ENCODE measurements at regions not wholly inside any gene's neighbourhood (a gene's known extent, or its start where the extent isn't known, plus 50 kb on each side); places are given as distances from the start of the nearest gene placed in this dataset.

DNA sequence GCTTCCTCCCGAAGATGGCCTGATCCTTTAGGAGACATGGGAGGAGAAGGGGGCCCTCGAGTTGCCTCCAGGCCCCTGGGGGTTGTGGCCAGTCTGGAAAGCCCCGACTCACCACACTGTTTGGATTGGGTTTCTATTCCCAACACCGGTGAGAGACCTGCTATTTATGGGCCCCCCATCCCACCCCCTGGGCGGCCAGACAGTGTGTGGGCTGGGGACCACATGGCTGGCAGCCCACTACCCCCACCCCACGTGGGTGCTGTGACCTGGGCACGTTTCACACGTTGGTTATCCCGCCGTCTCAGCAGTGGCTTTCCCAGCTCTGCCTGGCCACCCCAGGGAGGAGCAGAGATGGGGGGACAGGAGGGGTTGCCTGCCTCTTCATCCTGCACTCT is 116.1 kb downstream of the VEGFA start:
- Histone ChIP-seq H3K79me2 (ENCODE audit: control insufficient read depth, insufficient read depth, low read length) (no peaks in the 10 kb centered on the region), H3K4me3 (replicated peaks in 1 of 3; ENCODE audit: insufficient read depth in 1 of 3, low read depth in 1 of 3, low read length in 3 of 3) (no peak overlapping the region), H2AFZ (ENCODE audit: low read depth, low read length) (no peak overlapping the region), H3K36me3 (ENCODE audit: control insufficient read depth in 2 of 2, extremely low read depth in 1 of 2, insufficient read depth in 2 of 2, low read length in 2 of 2) (no peaks in the 10 kb centered on the region), H3K9me3 (replicated peaks; ENCODE audit: control insufficient read depth, insufficient read depth, low read length) (no peaks in the 10 kb centered on the region), H3K9ac (replicated peaks; ENCODE audit: extremely low read depth, insufficient read depth, low read length) (no peak overlapping the region), H3K27ac (ENCODE audit: insufficient read depth, low read depth, low read length) (no peak overlapping the region), H3K4me1 (ENCODE audit: control insufficient read depth, extremely low read depth, insufficient read depth, low read length) (no peaks in the 10 kb centered on the region), H3K9me1 (replicated peaks; ENCODE audit: control insufficient read depth, extremely low read depth, insufficient read depth, low read length) (no peaks in the 10 kb centered on the region), H3K4me2 (ENCODE audit: insufficient read depth, low read length) (no peak overlapping the region), H4K20me1 (replicated peaks; ENCODE audit: control insufficient read depth, extremely low read depth, insufficient read depth, low read length) (no peaks in the 10 kb centered on the region), H3K27me3 (ENCODE audit: control insufficient read depth in 2 of 2, insufficient read depth in 2 of 2, low read length in 2 of 2) (peaks cover 3 to 10% of the 10 kb centered on the region in 2 experiments)
- DNase-seq (ENCODE audit: low read depth, low spot score) (no peak), FAIRE-seq (no peak)
- dilution Hi-C loops (cut with MboI; ENCODE audit: extremely low pct_ligation_motif_present, low sequenced_read_pairs) (no loop called here), intact Hi-C loops (cut with micrococcal nuclease) (no loop called here)
- ChIA-PET CTCF (interaction anchor here (0.7 to 1.0 kb wide), 2 partner anchors 9 to 12 kb away, joined by 3 read pairs; no protein-coding TSS in a partner anchor), POLR2A (no interaction called here)
- TF ChIP-seq FOS (IDR thresholded peaks at IDR 0.05; ENCODE audit: borderline replicate concordance, insufficient read depth, low read length) (no peak), POLR2A (IDR thresholded peaks at IDR 0.05; ENCODE audit: low read depth, low read length) (no peak), EZH2 (IDR thresholded peaks at IDR 0.05; ENCODE audit: borderline replicate concordance, low read depth, low read length, severe bottlenecking) (no peak), POLR2AphosphoS5 (IDR thresholded peaks at IDR 0.05; ENCODE audit: insufficient read depth, low read depth, low read length) (no peak), GATA2 (IDR thresholded peaks at IDR 0.05; ENCODE audit: insufficient read depth, insufficient read length, low read depth, low read length) (no peak), JUN (IDR thresholded peaks at IDR 0.05; ENCODE audit: borderline replicate concordance, insufficient read depth, insufficient read length, low read depth) (no peak), MYC (IDR thresholded peaks at IDR 0.05; ENCODE audit: low read depth, low read length) (no peak)
- TF ChIP-seq, protein P1, sequence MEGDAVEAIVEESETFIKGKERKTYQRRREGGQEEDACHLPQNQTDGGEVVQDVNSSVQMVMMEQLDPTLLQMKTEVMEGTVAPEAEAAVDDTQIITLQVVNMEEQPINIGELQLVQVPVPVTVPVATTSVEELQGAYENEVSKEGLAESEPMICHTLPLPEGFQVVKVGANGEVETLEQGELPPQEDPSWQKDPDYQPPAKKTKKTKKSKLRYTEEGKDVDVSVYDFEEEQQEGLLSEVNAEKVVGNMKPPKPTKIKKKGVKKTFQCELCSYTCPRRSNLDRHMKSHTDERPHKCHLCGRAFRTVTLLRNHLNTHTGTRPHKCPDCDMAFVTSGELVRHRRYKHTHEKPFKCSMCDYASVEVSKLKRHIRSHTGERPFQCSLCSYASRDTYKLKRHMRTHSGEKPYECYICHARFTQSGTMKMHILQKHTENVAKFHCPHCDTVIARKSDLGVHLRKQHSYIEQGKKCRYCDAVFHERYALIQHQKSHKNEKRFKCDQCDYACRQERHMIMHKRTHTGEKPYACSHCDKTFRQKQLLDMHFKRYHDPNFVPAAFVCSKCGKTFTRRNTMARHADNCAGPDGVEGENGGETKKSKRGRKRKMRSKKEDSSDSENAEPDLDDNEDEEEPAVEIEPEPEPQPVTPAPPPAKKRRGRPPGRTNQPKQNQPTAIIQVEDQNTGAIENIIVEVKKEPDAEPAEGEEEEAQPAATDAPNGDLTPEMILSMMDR (IDR thresholded peaks at IDR 0.05; ENCODE audit: extremely low read depth in 1 of 2, insufficient read depth in 1 of 2, low read depth in 1 of 2, low read length in 2 of 2), result no peak
- TF ChIP-seq, protein P2, sequence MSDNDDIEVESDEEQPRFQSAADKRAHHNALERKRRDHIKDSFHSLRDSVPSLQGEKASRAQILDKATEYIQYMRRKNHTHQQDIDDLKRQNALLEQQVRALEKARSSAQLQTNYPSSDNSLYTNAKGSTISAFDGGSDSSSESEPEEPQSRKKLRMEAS (IDR thresholded peaks at IDR 0.05; ENCODE audit: insufficient read depth, insufficient read length), result no peak
- BruUV-seq (replicated peaks), result no TSS peak

All from endothelial cell of umbilical vein (primary cell).